ENCODE measurements at regions not wholly inside any gene's neighbourhood (a gene's known extent, or its start where the extent isn't known, plus 50 kb on each side); places are given as distances from the start of the nearest gene placed in this dataset.

GRCh38 chr1:14298806-14299205 lies 299.7 kb upstream of the KAZN start:
- H3K4me3 ChIP-seq (replicated peaks in 1 of 3; ENCODE audit: insufficient read depth in 1 of 3, low read depth in 2 of 3, low read length in 3 of 3) = no peak overlapping the region
- POLR2A ChIA-PET = no interaction called here
- no peaks in the 10 kb centered on the region for H3K36me3 ChIP-seq (replicated peaks in 1 of 2; ENCODE audit: control insufficient read depth in 1 of 2, insufficient read depth in 2 of 2, low read length in 2 of 2)
- FAIRE-seq (no peak), DNase-seq (ENCODE audit: low spot score) (no peak), ATAC-seq (no peak)
- H2AFZ ChIP-seq (ENCODE audit: low read length) = no peak overlapping the region
- BruUV-seq (replicated peaks) = no TSS peak
- CTCF ChIA-PET (ENCODE audit: low intra/inter-chr PET ratio, low total read pairs) = no interaction called here
- no peak overlapping the region for H3K4me2 ChIP-seq (ENCODE audit: low read depth, low read length)
- H3K4me1 ChIP-seq (ENCODE audit: insufficient read depth, low read length) = no peaks in the 10 kb centered on the region
- intact Hi-C loops (cut with micrococcal nuclease; ENCODE audit: unreplicated experiment) = no loop called here
- TF ChIP-seq ZNF562 (CRISPR knock-in tag; IDR thresholded peaks at IDR 0.05; ENCODE audit: borderline replicate concordance) (no peak), AGO1 (IDR thresholded peaks at IDR 0.05; ENCODE audit: low read depth, low read length, poor library complexity, severe bottlenecking) (no peak), ETV5 (CRISPR knock-in tag; IDR thresholded peaks at IDR 0.05; ENCODE audit: borderline replicate concordance) (no peak), NCOA1 (CRISPR knock-in tag; IDR thresholded peaks at IDR 0.05) (no peak), PHF20 (CRISPR knock-in tag; IDR thresholded peaks at IDR 0.05) (no peak), MZF1 (CRISPR knock-in tag; IDR thresholded peaks at IDR 0.05; ENCODE audit: borderline replicate concordance) (no peak), ARHGAP35 (CRISPR knock-in tag; IDR thresholded peaks at IDR 0.05; ENCODE audit: borderline replicate concordance) (no peak), ZSCAN9 (CRISPR knock-in tag; IDR thresholded peaks at IDR 0.05; ENCODE audit: borderline replicate concordance) (no peak), ZNF530 (CRISPR knock-in tag; IDR thresholded peaks at IDR 0.05; ENCODE audit: low read depth) (no peak), KDM4B (CRISPR knock-in tag; IDR thresholded peaks at IDR 0.05) (no peak), SIX4 (CRISPR knock-in tag; IDR thresholded peaks at IDR 0.05) (no peak), PHB2 (IDR thresholded peaks at IDR 0.05; ENCODE audit: partially characterized antibody) (no peak), FOSL1 (CRISPR knock-in tag; IDR thresholded peaks at IDR 0.05; ENCODE audit: borderline replicate concordance) (no peak), TRIM24 (CRISPR knock-in tag; IDR thresholded peaks at IDR 0.05) (no peak)
- TF ChIP-seq, protein P1, sequence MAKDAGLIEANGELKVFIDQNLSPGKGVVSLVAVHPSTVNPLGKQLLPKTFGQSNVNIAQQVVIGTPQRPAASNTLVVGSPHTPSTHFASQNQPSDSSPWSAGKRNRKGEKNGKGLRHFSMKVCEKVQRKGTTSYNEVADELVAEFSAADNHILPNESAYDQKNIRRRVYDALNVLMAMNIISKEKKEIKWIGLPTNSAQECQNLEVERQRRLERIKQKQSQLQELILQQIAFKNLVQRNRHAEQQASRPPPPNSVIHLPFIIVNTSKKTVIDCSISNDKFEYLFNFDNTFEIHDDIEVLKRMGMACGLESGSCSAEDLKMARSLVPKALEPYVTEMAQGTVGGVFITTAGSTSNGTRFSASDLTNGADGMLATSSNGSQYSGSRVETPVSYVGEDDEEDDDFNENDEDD (CRISPR knock-in tag; IDR thresholded peaks at IDR 0.05; ENCODE audit: borderline replicate concordance) = no peak
- TF ChIP-seq, protein P2, sequence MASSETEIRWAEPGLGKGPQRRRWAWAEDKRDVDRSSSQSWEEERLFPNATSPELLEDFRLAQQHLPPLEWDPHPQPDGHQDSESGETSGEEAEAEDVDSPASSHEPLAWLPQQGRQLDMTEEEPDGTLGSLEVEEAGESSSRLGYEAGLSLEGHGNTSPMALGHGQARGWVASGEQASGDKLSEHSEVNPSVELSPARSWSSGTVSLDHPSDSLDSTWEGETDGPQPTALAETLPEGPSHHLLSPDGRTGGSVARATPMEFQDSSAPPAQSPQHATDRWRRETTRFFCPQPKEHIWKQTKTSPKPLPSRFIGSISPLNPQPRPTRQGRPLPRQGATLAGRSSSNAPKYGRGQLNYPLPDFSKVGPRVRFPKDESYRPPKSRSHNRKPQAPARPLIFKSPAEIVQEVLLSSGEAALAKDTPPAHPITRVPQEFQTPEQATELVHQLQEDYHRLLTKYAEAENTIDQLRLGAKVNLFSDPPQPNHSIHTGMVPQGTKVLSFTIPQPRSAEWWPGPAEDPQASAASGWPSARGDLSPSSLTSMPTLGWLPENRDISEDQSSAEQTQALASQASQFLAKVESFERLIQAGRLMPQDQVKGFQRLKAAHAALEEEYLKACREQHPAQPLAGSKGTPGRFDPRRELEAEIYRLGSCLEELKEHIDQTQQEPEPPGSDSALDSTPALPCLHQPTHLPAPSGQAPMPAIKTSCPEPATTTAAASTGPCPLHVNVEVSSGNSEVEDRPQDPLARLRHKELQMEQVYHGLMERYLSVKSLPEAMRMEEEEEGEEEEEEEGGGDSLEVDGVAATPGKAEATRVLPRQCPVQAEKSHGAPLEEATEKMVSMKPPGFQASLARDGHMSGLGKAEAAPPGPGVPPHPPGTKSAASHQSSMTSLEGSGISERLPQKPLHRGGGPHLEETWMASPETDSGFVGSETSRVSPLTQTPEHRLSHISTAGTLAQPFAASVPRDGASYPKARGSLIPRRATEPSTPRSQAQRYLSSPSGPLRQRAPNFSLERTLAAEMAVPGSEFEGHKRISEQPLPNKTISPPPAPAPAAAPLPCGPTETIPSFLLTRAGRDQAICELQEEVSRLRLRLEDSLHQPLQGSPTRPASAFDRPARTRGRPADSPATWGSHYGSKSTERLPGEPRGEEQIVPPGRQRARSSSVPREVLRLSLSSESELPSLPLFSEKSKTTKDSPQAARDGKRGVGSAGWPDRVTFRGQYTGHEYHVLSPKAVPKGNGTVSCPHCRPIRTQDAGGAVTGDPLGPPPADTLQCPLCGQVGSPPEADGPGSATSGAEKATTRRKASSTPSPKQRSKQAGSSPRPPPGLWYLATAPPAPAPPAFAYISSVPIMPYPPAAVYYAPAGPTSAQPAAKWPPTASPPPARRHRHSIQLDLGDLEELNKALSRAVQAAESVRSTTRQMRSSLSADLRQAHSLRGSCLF (CRISPR knock-in tag; IDR thresholded peaks at IDR 0.05; ENCODE audit: borderline replicate concordance) = no peak
- TF ChIP-seq, protein P3, sequence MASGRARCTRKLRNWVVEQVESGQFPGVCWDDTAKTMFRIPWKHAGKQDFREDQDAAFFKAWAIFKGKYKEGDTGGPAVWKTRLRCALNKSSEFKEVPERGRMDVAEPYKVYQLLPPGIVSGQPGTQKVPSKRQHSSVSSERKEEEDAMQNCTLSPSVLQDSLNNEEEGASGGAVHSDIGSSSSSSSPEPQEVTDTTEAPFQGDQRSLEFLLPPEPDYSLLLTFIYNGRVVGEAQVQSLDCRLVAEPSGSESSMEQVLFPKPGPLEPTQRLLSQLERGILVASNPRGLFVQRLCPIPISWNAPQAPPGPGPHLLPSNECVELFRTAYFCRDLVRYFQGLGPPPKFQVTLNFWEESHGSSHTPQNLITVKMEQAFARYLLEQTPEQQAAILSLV (CRISPR knock-in tag; IDR thresholded peaks at IDR 0.05; ENCODE audit: borderline replicate concordance) = no peak
- H3K9ac ChIP-seq (ENCODE audit: insufficient read depth, low read depth, low read length) = no peak overlapping the region
- no peaks in the 10 kb centered on the region for H3K9me3 ChIP-seq (ENCODE audit: low read length)
- no peaks in the 10 kb centered on the region for H4K20me1 ChIP-seq (ENCODE audit: insufficient read depth, low read length)
- H3K27ac ChIP-seq (ENCODE audit: extremely low read length, insufficient read depth, low read length) = no peak overlapping the region
- 5% methylated on average over 5 of the region's 5 CpGs for WGBS (ENCODE audit: low lambda C conversion rate)
- H3K79me2 ChIP-seq (ENCODE audit: insufficient read depth, low read length) = no peaks in the 10 kb centered on the region
- H3K27me3 ChIP-seq (ENCODE audit: control insufficient read depth in 1 of 2, insufficient read depth in 2 of 2, low read length in 2 of 2) = peaks cover 0 to 10% of the 10 kb centered on the region in 2 experiments; a peak in 2 of 5 replicates
- in situ Hi-C loops (cut with HindIII; ENCODE audit: extremely low pct_ligation_motif_present, low pct_unique_long_range_greater_than_20kb) = no loop called here
